ENCODE measurements at regions not wholly inside any gene's neighbourhood (a gene's known extent, or its start where the extent isn't known, plus 50 kb on each side); places are given as distances from the start of the nearest gene placed in this dataset.

DNA sequence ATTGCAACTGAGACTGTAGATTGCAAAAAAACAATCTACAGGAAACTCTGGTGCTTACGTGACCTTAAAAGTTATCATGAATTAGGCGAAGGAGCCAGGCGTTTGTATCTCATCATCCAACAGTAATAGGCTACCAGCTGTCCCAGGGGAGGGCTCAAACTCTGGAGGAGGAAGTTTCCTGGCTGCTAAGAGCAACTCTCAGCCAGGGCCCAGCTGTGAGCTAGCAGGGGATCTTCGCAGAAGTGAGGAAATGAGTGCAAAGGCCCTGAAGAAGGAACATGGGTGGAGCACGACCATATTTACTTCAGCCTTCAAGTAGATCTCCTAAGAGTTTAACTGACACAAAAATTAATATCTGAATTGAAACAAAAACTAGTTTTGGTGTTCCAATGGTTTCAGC, 686.9 kb upstream of the MAP3K7 start:
- Histone ChIP-seq H3K9me3 (ENCODE audit: insufficient read depth, low read depth) (no peaks in the 10 kb centered on the region), H3K4me3 (no peak overlapping the region), H3K79me2 (ENCODE audit: low read depth) (no peaks in the 10 kb centered on the region), H3F3A (ENCODE audit: insufficient read depth, low read depth) (no peaks in the 10 kb centered on the region), H3K36me3 (ENCODE audit: low read depth) (no peaks in the 10 kb centered on the region), H3K27ac (no peak overlapping the region), H3K4me1 (replicated peaks; ENCODE audit: insufficient read depth) (no peaks in the 10 kb centered on the region), H4K20me1 (ENCODE audit: insufficient read depth) (no peaks in the 10 kb centered on the region), H3K27me3 (ENCODE audit: insufficient read depth, low read depth) (no peaks in the 10 kb centered on the region), H3K4me2 (no peak overlapping the region), H2AFZ (no peak overlapping the region), H3K9me2 (ENCODE audit: insufficient read depth) (no peaks in the 10 kb centered on the region)
- TF ChIP-seq EZH2 (IDR thresholded peaks at IDR 0.05; ENCODE audit: low read depth) (no peak), CTCF (conservative IDR thresholded peaks at IDR 0.05) (no peak)
- intact Hi-C loops (cut with micrococcal nuclease; ENCODE audit: unreplicated experiment): no loop called here
- no TSS peak for BruUV-seq (replicated peaks)
- DNase-seq: no peak
- POLR2A ChIA-PET (ENCODE audit: unreplicated experiment): no interaction called here
- CTCF ChIA-PET: no interaction called here

DNA sequence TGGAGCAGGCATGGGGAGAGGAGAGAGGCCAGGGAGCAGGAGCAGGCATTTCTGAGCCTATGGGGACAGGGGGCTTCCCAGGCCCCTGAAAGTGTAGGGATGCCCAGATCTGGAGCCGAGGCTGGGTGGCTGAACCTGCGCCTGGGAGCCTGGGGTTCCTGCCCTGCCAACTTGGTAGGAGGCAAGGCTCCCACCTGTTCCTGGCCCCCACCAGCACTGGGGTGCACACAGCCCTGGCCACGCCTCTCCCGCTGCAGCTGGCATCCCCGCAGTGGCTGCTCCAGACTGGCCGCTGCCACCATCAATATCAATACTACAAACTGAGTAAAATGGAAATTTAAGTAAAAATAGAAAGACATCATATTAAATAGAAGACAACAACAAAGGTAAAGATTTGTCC, 684.9 kb upstream of the MAP3K7 start:
- TF ChIP-seq CTCF (conservative IDR thresholded peaks at IDR 0.05) (no peak), EZH2 (IDR thresholded peaks at IDR 0.05; ENCODE audit: low read depth) (no peak)
- POLR2A ChIA-PET (ENCODE audit: unreplicated experiment): no interaction called here

GRCh38 chr6:91268941-91269340, 682.1 kb upstream of the MAP3K7 start:
- intact Hi-C loops (cut with micrococcal nuclease; ENCODE audit: unreplicated experiment): no loop called here

More for the DNA sequence above, 684.9 kb upstream of the MAP3K7 start:
- no peaks in the 10 kb centered on the region for H3K36me3 ChIP-seq (ENCODE audit: low read depth)
- no peak overlapping the region for H3K27ac ChIP-seq
- intact Hi-C loops (cut with micrococcal nuclease; ENCODE audit: unreplicated experiment): no loop called here
- H3K4me3 ChIP-seq: no peak overlapping the region
- no peaks in the 10 kb centered on the region for H4K20me1 ChIP-seq (ENCODE audit: insufficient read depth)
- H3K79me2 ChIP-seq (ENCODE audit: low read depth): no peaks in the 10 kb centered on the region
- BruUV-seq (replicated peaks): no TSS peak
- H3K4me2 ChIP-seq: no peak overlapping the region
- H3K9me2 ChIP-seq (ENCODE audit: insufficient read depth): no peaks in the 10 kb centered on the region
- no peaks in the 10 kb centered on the region for H3F3A ChIP-seq (ENCODE audit: insufficient read depth, low read depth)
- no peaks in the 10 kb centered on the region for H3K27me3 ChIP-seq (ENCODE audit: insufficient read depth, low read depth)
- DNase-seq: no peak
- H3K4me1 ChIP-seq (replicated peaks; ENCODE audit: insufficient read depth): no peaks in the 10 kb centered on the region
- CTCF ChIA-PET: no interaction called here
- H3K9me3 ChIP-seq (ENCODE audit: insufficient read depth, low read depth): no peaks in the 10 kb centered on the region
- no peak overlapping the region for H2AFZ ChIP-seq

More at GRCh38 chr6:91268941-91269340, 682.1 kb upstream of the MAP3K7 start:
- no peak for DNase-seq
- no peak overlapping the region for H3K27ac ChIP-seq
- BruUV-seq (replicated peaks): no TSS peak
- H3K79me2 ChIP-seq (ENCODE audit: low read depth): no peaks in the 10 kb centered on the region
- no peak overlapping the region for H2AFZ ChIP-seq
- no peaks in the 10 kb centered on the region for H3F3A ChIP-seq (ENCODE audit: insufficient read depth, low read depth)
- H3K4me3 ChIP-seq: no peak overlapping the region
- no peak overlapping the region for H3K4me2 ChIP-seq
- H3K9me3 ChIP-seq (ENCODE audit: insufficient read depth, low read depth): no peaks in the 10 kb centered on the region
- no peaks in the 10 kb centered on the region for H3K9me2 ChIP-seq (ENCODE audit: insufficient read depth)
- TF ChIP-seq CTCF (conservative IDR thresholded peaks at IDR 0.05) (no peak), EZH2 (IDR thresholded peaks at IDR 0.05; ENCODE audit: low read depth) (no peak)
- no peaks in the 10 kb centered on the region for H4K20me1 ChIP-seq (ENCODE audit: insufficient read depth)
- no peaks in the 10 kb centered on the region for H3K27me3 ChIP-seq (ENCODE audit: insufficient read depth, low read depth)
- no peaks in the 10 kb centered on the region for H3K36me3 ChIP-seq (ENCODE audit: low read depth)
- ChIA-PET POLR2A (ENCODE audit: unreplicated experiment) (no interaction called here), CTCF (no interaction called here)
- H3K4me1 ChIP-seq (replicated peaks; ENCODE audit: insufficient read depth): no peaks in the 10 kb centered on the region
